ENCODE measurements at regions not wholly inside any gene's neighbourhood (a gene's known extent, or its start where the extent isn't known, plus 50 kb on each side); places are given as distances from the start of the nearest gene placed in this dataset.

- Histone ChIP-seq H2AFZ (no peak overlapping the region), H3K4me2 (no peak overlapping the region), H3K79me2 (no peaks in the 10 kb centered on the region), H3K4me3 (no peak overlapping the region), H3K36me3 (replicated peaks; ENCODE audit: insufficient read depth, low read depth) (no peaks in the 10 kb centered on the region), H3K27ac (no peak overlapping the region), H3K9me2 (replicated peaks; ENCODE audit: insufficient read depth) (no peaks in the 10 kb centered on the region), H3K9me3 (ENCODE audit: low read depth) (no peaks in the 10 kb centered on the region), H3K27me3 (no peaks in the 10 kb centered on the region), H4K20me1 (ENCODE audit: insufficient read depth, poor library complexity, severe bottlenecking) (no peaks in the 10 kb centered on the region), H3K4me1 (ENCODE audit: insufficient read depth) (no peaks in the 10 kb centered on the region)
- no peak for TF ChIP-seq EZH2phosphoT487 (IDR thresholded peaks at IDR 0.05; ENCODE audit: low read depth, severe bottlenecking, unreplicated experiment)
- TF ChIP-seq CTCF (IDR thresholded peaks at IDR 0.05; ENCODE audit: poor library complexity): no peak
- no peak for TF ChIP-seq EZH2 (IDR thresholded peaks at IDR 0.05; ENCODE audit: borderline replicate concordance)
- no peak for DNase-seq (ENCODE audit: low spot score)
- 70% methylated on average over 1 of the region's 1 CpG for WGBS (ENCODE audit: low lambda C conversion rate, missing lambda C conversion rate)
Measured at GRCh38 chrX:15127010-15127409, 142.9 kb downstream of the ASB9 start.

GRCh38 chrX:15116900-15117299 lies 153.0 kb downstream of the ASB9 start:
- Histone ChIP-seq H3K79me2 (no peaks in the 10 kb centered on the region), H4K20me1 (ENCODE audit: insufficient read depth, poor library complexity, severe bottlenecking) (no peaks in the 10 kb centered on the region), H3K27ac (no peak overlapping the region), H3K4me3 (no peak overlapping the region), H3K4me1 (ENCODE audit: insufficient read depth) (no peaks in the 10 kb centered on the region), H3K9me2 (replicated peaks; ENCODE audit: insufficient read depth) (no peaks in the 10 kb centered on the region), H3K4me2 (no peak overlapping the region), H3K36me3 (replicated peaks; ENCODE audit: insufficient read depth, low read depth) (no peaks in the 10 kb centered on the region), H3K27me3 (no peaks in the 10 kb centered on the region), H3K9me3 (ENCODE audit: low read depth) (no peaks in the 10 kb centered on the region), H2AFZ (no peak overlapping the region)
- no peak for TF ChIP-seq EZH2 (IDR thresholded peaks at IDR 0.05; ENCODE audit: borderline replicate concordance)
- TF ChIP-seq EZH2phosphoT487 (IDR thresholded peaks at IDR 0.05; ENCODE audit: low read depth, severe bottlenecking, unreplicated experiment): no peak
- no peak for DNase-seq (ENCODE audit: low spot score)
- WGBS (ENCODE audit: low lambda C conversion rate, missing lambda C conversion rate): 59% methylated on average over 2 of the region's 2 CpGs

GRCh38 chrX:15114743-15115566 lies 154.9 kb downstream of the ASB9 start:
- Histone ChIP-seq H4K20me1 (ENCODE audit: insufficient read depth, poor library complexity, severe bottlenecking) (no peaks in the 10 kb centered on the region), H3K36me3 (replicated peaks; ENCODE audit: insufficient read depth, low read depth) (no peaks in the 10 kb centered on the region), H2AFZ (no peak overlapping the region), H3K4me3 (no peak overlapping the region), H3K4me1 (ENCODE audit: insufficient read depth) (no peaks in the 10 kb centered on the region), H3K9me3 (ENCODE audit: low read depth) (no peaks in the 10 kb centered on the region), H3K79me2 (no peaks in the 10 kb centered on the region), H3K4me2 (no peak overlapping the region), H3K27me3 (no peaks in the 10 kb centered on the region), H3K27ac (no peak overlapping the region), H3K9me2 (replicated peaks; ENCODE audit: insufficient read depth) (no peaks in the 10 kb centered on the region)
- no peak for DNase-seq (ENCODE audit: low spot score)
- TF ChIP-seq EZH2phosphoT487 (IDR thresholded peaks at IDR 0.05; ENCODE audit: low read depth, severe bottlenecking, unreplicated experiment) (no peak), EZH2 (IDR thresholded peaks at IDR 0.05; ENCODE audit: borderline replicate concordance) (no peak), CTCF (IDR thresholded peaks at IDR 0.05; ENCODE audit: poor library complexity) (no peak)
- WGBS (ENCODE audit: low lambda C conversion rate, missing lambda C conversion rate): 70% methylated on average over 8 of the region's 8 CpGs

GRCh38 chrX:15107367-15107988 lies 162.4 kb downstream of the ASB9 start:
- TF ChIP-seq EZH2 (IDR thresholded peaks at IDR 0.05; ENCODE audit: borderline replicate concordance) (no peak), CTCF (IDR thresholded peaks at IDR 0.05; ENCODE audit: poor library complexity) (no peak), EZH2phosphoT487 (IDR thresholded peaks at IDR 0.05; ENCODE audit: low read depth, severe bottlenecking, unreplicated experiment) (no peak)

More at GRCh38 chrX:15107367-15107988, 162.4 kb downstream of the ASB9 start:
- Histone ChIP-seq H3K9me2 (replicated peaks; ENCODE audit: insufficient read depth) (no peaks in the 10 kb centered on the region), H3K9me3 (ENCODE audit: low read depth) (no peaks in the 10 kb centered on the region), H3K36me3 (replicated peaks; ENCODE audit: insufficient read depth, low read depth) (no peaks in the 10 kb centered on the region), H3K27me3 (no peaks in the 10 kb centered on the region), H3K4me2 (no peak overlapping the region), H4K20me1 (ENCODE audit: insufficient read depth, poor library complexity, severe bottlenecking) (no peaks in the 10 kb centered on the region), H2AFZ (no peak overlapping the region), H3K79me2 (no peaks in the 10 kb centered on the region), H3K27ac (no peak overlapping the region), H3K4me3 (no peak overlapping the region), H3K4me1 (ENCODE audit: insufficient read depth) (no peaks in the 10 kb centered on the region)
- DNase-seq (ENCODE audit: low spot score): no peak
- WGBS (ENCODE audit: low lambda C conversion rate, missing lambda C conversion rate): 86% methylated on average over 1 of the region's 1 CpG
